ENCODE measurements at regions not wholly inside any gene's neighbourhood (a gene's known extent, or its start where the extent isn't known, plus 50 kb on each side); places are given as distances from the start of the nearest gene placed in this dataset.
"Not testable (repeated sequence)": the region's sequence is repeated elsewhere in the genome, so short reads cannot be mapped to it uniquely, and the experiment has no call there.

- no peak overlapping the region for H3K27ac ChIP-seq (ENCODE audit: low read depth in 1 of 2, low read length in 1 of 2)
- DNase-seq (ENCODE audit: low read depth in 6 of 9, low spot score in 9 of 9), result no peak
- H3K27me3 ChIP-seq (ENCODE audit: control insufficient read depth in 2 of 2, insufficient read depth in 1 of 2, low read length in 1 of 2), result no peaks in the 10 kb centered on the region
- WGBS, result 84% methylated on average over 4 of the region's 4 CpGs
- no peak overlapping the region for H3K4me3 ChIP-seq (ENCODE audit: low read length in 2 of 2)
- H3K4me1 ChIP-seq (ENCODE audit: control insufficient read depth in 2 of 2, insufficient read depth in 2 of 2, low read length in 2 of 2), result no peaks in the 10 kb centered on the region
- no peaks in the 10 kb centered on the region for H3K9me3 ChIP-seq (ENCODE audit: control insufficient read depth in 2 of 2, insufficient read depth in 1 of 2, low read length in 1 of 2)
- H3K36me3 ChIP-seq (ENCODE audit: control insufficient read depth in 2 of 2, insufficient read depth in 2 of 2, low read length in 1 of 2), result no peaks in the 10 kb centered on the region
These were observed 874.8 kb downstream of the KCNT2 start for GRCh38 chr1:195733408-195733807.

- Histone ChIP-seq H3K4me1 (ENCODE audit: control insufficient read depth in 2 of 2, insufficient read depth in 2 of 2, low read length in 2 of 2) (no peaks in the 10 kb centered on the region), H3K27me3 (ENCODE audit: control insufficient read depth in 2 of 2, insufficient read depth in 1 of 2, low read length in 1 of 2) (no peaks in the 10 kb centered on the region), H3K4me3 (ENCODE audit: low read length in 2 of 2) (no peak overlapping the region), H3K9me3 (ENCODE audit: control insufficient read depth in 2 of 2, insufficient read depth in 1 of 2, low read length in 1 of 2) (no peaks in the 10 kb centered on the region), H3K36me3 (ENCODE audit: control insufficient read depth in 2 of 2, insufficient read depth in 2 of 2, low read length in 1 of 2) (no peaks in the 10 kb centered on the region), H3K27ac (ENCODE audit: low read depth in 1 of 2, low read length in 1 of 2) (no peak overlapping the region)
- DNase-seq (ENCODE audit: low read depth in 6 of 9, low spot score in 9 of 9), result no peak
- WGBS, result 88% methylated on average over 2 of the region's 2 CpGs
These were observed 876.9 kb downstream of the KCNT2 start for GRCh38 chr1:195731385-195731784.

- no peak for DNase-seq (ENCODE audit: low read depth in 6 of 9, low spot score in 9 of 9)
- H3K4me3 ChIP-seq (ENCODE audit: low read length in 2 of 2), result no peak overlapping the region
- H3K4me1 ChIP-seq (ENCODE audit: control insufficient read depth in 2 of 2, insufficient read depth in 2 of 2, low read length in 2 of 2), result no peaks in the 10 kb centered on the region
- no peaks in the 10 kb centered on the region for H3K9me3 ChIP-seq (ENCODE audit: control insufficient read depth in 2 of 2, insufficient read depth in 1 of 2, low read length in 1 of 2)
- H3K27me3 ChIP-seq (ENCODE audit: control insufficient read depth in 2 of 2, insufficient read depth in 1 of 2, low read length in 1 of 2), result no peaks in the 10 kb centered on the region
- H3K27ac ChIP-seq (ENCODE audit: low read depth in 1 of 2, low read length in 1 of 2), result no peak overlapping the region
- no peaks in the 10 kb centered on the region for H3K36me3 ChIP-seq (ENCODE audit: control insufficient read depth in 2 of 2, insufficient read depth in 2 of 2, low read length in 1 of 2)
- 91% methylated on average over 4 of the region's 4 CpGs for WGBS
These were observed 884.4 kb downstream of the KCNT2 start for GRCh38 chr1:195723796-195724194.

GRCh38 chr1:195722852-195723795 is 885.1 kb downstream of the KCNT2 start:
- H3K4me3 ChIP-seq (ENCODE audit: low read length in 2 of 2); DNase-seq (ENCODE audit: low read depth in 6 of 9, low spot score in 9 of 9); H3K4me1 ChIP-seq (ENCODE audit: control insufficient read depth in 2 of 2, insufficient read depth in 2 of 2, low read length in 2 of 2); H3K9me3 ChIP-seq (ENCODE audit: control insufficient read depth in 2 of 2, insufficient read depth in 1 of 2, low read length in 1 of 2); H3K27ac ChIP-seq (ENCODE audit: low read depth in 1 of 2, low read length in 1 of 2); H3K36me3 ChIP-seq (ENCODE audit: control insufficient read depth in 2 of 2, insufficient read depth in 2 of 2, low read length in 1 of 2); H3K27me3 ChIP-seq (ENCODE audit: control insufficient read depth in 2 of 2, insufficient read depth in 1 of 2, low read length in 1 of 2): not testable (repeated sequence)
- WGBS, result 97% methylated on average over 42 of the region's 42 CpGs

GRCh38 chr1:195722146-195722545 is 886.1 kb downstream of the KCNT2 start:
- H3K27ac ChIP-seq (ENCODE audit: low read depth in 1 of 2, low read length in 1 of 2); H3K9me3 ChIP-seq (ENCODE audit: control insufficient read depth in 2 of 2, insufficient read depth in 1 of 2, low read length in 1 of 2); H3K4me3 ChIP-seq (ENCODE audit: low read length in 2 of 2): not testable (repeated sequence)

GRCh38 chr1:195721210-195721971 is 886.8 kb downstream of the KCNT2 start:
- H3K36me3 ChIP-seq (ENCODE audit: control insufficient read depth in 2 of 2, insufficient read depth in 2 of 2, low read length in 1 of 2), result no peaks in the 10 kb centered on the region
- no peak for DNase-seq (ENCODE audit: low read depth in 6 of 9, low spot score in 9 of 9)
- no peaks in the 10 kb centered on the region for H3K27me3 ChIP-seq (ENCODE audit: control insufficient read depth in 2 of 2, insufficient read depth in 1 of 2, low read length in 1 of 2)
- H3K4me1 ChIP-seq (ENCODE audit: control insufficient read depth in 2 of 2, insufficient read depth in 2 of 2, low read length in 2 of 2), result no peaks in the 10 kb centered on the region
- H3K9me3 ChIP-seq (ENCODE audit: control insufficient read depth in 2 of 2, insufficient read depth in 1 of 2, low read length in 1 of 2), result no peaks in the 10 kb centered on the region
- H3K27ac ChIP-seq (ENCODE audit: low read depth in 1 of 2, low read length in 1 of 2), result no peak overlapping the region
- WGBS, result 97% methylated on average over 14 of the region's 14 CpGs
- no peak overlapping the region for H3K4me3 ChIP-seq (ENCODE audit: low read length in 2 of 2)

More at GRCh38 chr1:195722146-195722545, 886.1 kb downstream of the KCNT2 start:
- not testable (repeated sequence) for H3K27me3 ChIP-seq (ENCODE audit: control insufficient read depth in 2 of 2, insufficient read depth in 1 of 2, low read length in 1 of 2); DNase-seq (ENCODE audit: low read depth in 6 of 9, low spot score in 9 of 9); H3K36me3 ChIP-seq (ENCODE audit: control insufficient read depth in 2 of 2, insufficient read depth in 2 of 2, low read length in 1 of 2); H3K4me1 ChIP-seq (ENCODE audit: control insufficient read depth in 2 of 2, insufficient read depth in 2 of 2, low read length in 2 of 2)
- 92% methylated on average over 6 of the region's 6 CpGs for WGBS

GRCh38 chr1:195717651-195718050 is 890.6 kb downstream of the KCNT2 start:
- H3K27me3 ChIP-seq (ENCODE audit: control insufficient read depth in 2 of 2, insufficient read depth in 1 of 2, low read length in 1 of 2), result no peaks in the 10 kb centered on the region
- WGBS, result 73% methylated on average over 3 of the region's 3 CpGs
- DNase-seq (ENCODE audit: low read depth in 6 of 9, low spot score in 9 of 9), result no peak
- no peak overlapping the region for H3K4me3 ChIP-seq (ENCODE audit: low read length in 2 of 2)
- H3K27ac ChIP-seq (ENCODE audit: low read depth in 1 of 2, low read length in 1 of 2), result no peak overlapping the region
- no peaks in the 10 kb centered on the region for H3K9me3 ChIP-seq (ENCODE audit: control insufficient read depth in 2 of 2, insufficient read depth in 1 of 2, low read length in 1 of 2)
- H3K4me1 ChIP-seq (ENCODE audit: control insufficient read depth in 2 of 2, insufficient read depth in 2 of 2, low read length in 2 of 2), result no peaks in the 10 kb centered on the region
- no peaks in the 10 kb centered on the region for H3K36me3 ChIP-seq (ENCODE audit: control insufficient read depth in 2 of 2, insufficient read depth in 2 of 2, low read length in 1 of 2)

- 76% methylated on average over 2 of the region's 2 CpGs for WGBS
These were observed 892.6 kb downstream of the KCNT2 start for GRCh38 chr1:195715652-195716051.

GRCh38 chr1:195714248-195714647 is 894.0 kb downstream of the KCNT2 start:
- no peak for DNase-seq (ENCODE audit: low read depth in 6 of 9, low spot score in 9 of 9)
- Histone ChIP-seq H3K4me3 (ENCODE audit: low read length in 2 of 2) (no peak overlapping the region), H3K27ac (ENCODE audit: low read depth in 1 of 2, low read length in 1 of 2) (no peak overlapping the region), H3K9me3 (ENCODE audit: control insufficient read depth in 2 of 2, insufficient read depth in 1 of 2, low read length in 1 of 2) (no peaks in the 10 kb centered on the region), H3K27me3 (ENCODE audit: control insufficient read depth in 2 of 2, insufficient read depth in 1 of 2, low read length in 1 of 2) (no peaks in the 10 kb centered on the region), H3K4me1 (ENCODE audit: control insufficient read depth in 2 of 2, insufficient read depth in 2 of 2, low read length in 2 of 2) (no peaks in the 10 kb centered on the region), H3K36me3 (ENCODE audit: control insufficient read depth in 2 of 2, insufficient read depth in 2 of 2, low read length in 1 of 2) (no peaks in the 10 kb centered on the region)
- WGBS, result 3% methylated on average over 1 of the region's 1 CpG

More at GRCh38 chr1:195715652-195716051, 892.6 kb downstream of the KCNT2 start:
- DNase-seq (ENCODE audit: low read depth in 6 of 9, low spot score in 9 of 9), result no peak
- H3K4me1 ChIP-seq (ENCODE audit: control insufficient read depth in 2 of 2, insufficient read depth in 2 of 2, low read length in 2 of 2), result no peaks in the 10 kb centered on the region
- H3K9me3 ChIP-seq (ENCODE audit: control insufficient read depth in 2 of 2, insufficient read depth in 1 of 2, low read length in 1 of 2), result no peaks in the 10 kb centered on the region
- no peak overlapping the region for H3K27ac ChIP-seq (ENCODE audit: low read depth in 1 of 2, low read length in 1 of 2)
- no peaks in the 10 kb centered on the region for H3K36me3 ChIP-seq (ENCODE audit: control insufficient read depth in 2 of 2, insufficient read depth in 2 of 2, low read length in 1 of 2)
- H3K4me3 ChIP-seq (ENCODE audit: low read length in 2 of 2), result no peak overlapping the region
- no peaks in the 10 kb centered on the region for H3K27me3 ChIP-seq (ENCODE audit: control insufficient read depth in 2 of 2, insufficient read depth in 1 of 2, low read length in 1 of 2)
